ENCODE measurements at regions not wholly inside any gene's neighbourhood (a gene's known extent, or its start where the extent isn't known, plus 50 kb on each side); places are given as distances from the start of the nearest gene placed in this dataset.

DNA sequence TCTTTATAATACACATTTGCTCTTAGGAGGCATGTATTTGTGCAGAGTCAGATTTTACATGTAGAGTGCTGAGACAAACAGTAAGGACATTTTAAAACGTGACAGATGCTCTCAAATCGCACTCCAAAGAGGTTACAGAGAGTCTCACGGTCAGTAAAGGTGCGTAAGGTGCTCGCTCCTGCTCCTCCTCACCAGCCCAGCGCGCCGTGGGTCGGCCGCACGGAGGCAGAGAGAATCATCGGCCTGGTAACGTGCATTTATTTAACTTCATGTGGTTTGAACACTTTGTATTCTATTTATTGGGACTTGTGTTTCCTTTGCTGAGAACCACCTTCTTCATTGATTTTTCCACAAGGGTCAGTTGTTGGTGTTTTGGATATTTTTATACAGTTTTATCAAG, 900.1 kb downstream of the BRD1 start:
- Histone ChIP-seq H3K4me3 (ENCODE audit: severe bottlenecking) (no peak overlapping the region), H3K9me3 (ENCODE audit: severe bottlenecking) (no peaks in the 10 kb centered on the region), H3K27ac (ENCODE audit: poor library complexity, severe bottlenecking) (no peak overlapping the region), H3K4me1 (ENCODE audit: insufficient read depth, poor library complexity, severe bottlenecking) (no peaks in the 10 kb centered on the region), H3K27me3 (ENCODE audit: insufficient read depth, poor library complexity, severe bottlenecking) (no peaks in the 10 kb centered on the region), H3K36me3 (ENCODE audit: low read depth) (no peaks in the 10 kb centered on the region)
- ATAC-seq (ENCODE audit: low read depth), result no peak
- DNase-seq (ENCODE audit: low spot score), result no peak
- no peak for TF ChIP-seq CTCF (IDR thresholded peaks at IDR 0.05; ENCODE audit: poor library complexity, severe bottlenecking)

- Histone ChIP-seq H3K4me1 (ENCODE audit: insufficient read depth, poor library complexity, severe bottlenecking) (no peaks in the 10 kb centered on the region), H3K27me3 (ENCODE audit: insufficient read depth, poor library complexity, severe bottlenecking) (no peaks in the 10 kb centered on the region), H3K36me3 (ENCODE audit: low read depth) (no peaks in the 10 kb centered on the region), H3K27ac (ENCODE audit: poor library complexity, severe bottlenecking) (no peak overlapping the region), H3K4me3 (ENCODE audit: severe bottlenecking) (no peak overlapping the region), H3K9me3 (ENCODE audit: severe bottlenecking) (no peaks in the 10 kb centered on the region)
- DNase-seq (ENCODE audit: low spot score), result no peak
- no peak for ATAC-seq (ENCODE audit: low read depth)
- no peak for TF ChIP-seq CTCF (IDR thresholded peaks at IDR 0.05; ENCODE audit: poor library complexity, severe bottlenecking)
These were observed 901.0 kb downstream of the BRD1 start for GRCh38 chr22:48926643-48927042.

DNA sequence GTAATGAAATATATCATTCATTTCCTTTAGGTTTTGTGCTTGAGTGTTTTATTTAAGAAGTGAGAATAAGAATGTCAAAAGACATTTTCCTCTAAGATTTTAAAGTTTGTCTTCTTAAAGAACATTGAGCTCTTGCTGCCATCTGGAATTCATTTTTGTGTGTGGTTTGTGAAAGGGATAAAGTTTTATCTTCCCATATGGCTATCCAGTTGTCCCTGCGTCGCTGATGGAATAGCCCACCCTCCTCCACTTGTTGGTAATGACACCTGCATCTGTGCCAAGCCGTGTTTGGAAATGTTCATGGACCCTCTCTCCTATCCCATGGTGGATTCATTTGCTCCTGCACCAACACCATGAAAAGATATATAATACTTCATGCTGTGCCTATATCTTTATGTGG, 901.5 kb downstream of the BRD1 start:
- DNase-seq (ENCODE audit: low spot score) (no peak), ATAC-seq (ENCODE audit: low read depth) (no peak)
- no peaks in the 10 kb centered on the region for H3K36me3 ChIP-seq (ENCODE audit: low read depth)
- no peaks in the 10 kb centered on the region for H3K27me3 ChIP-seq (ENCODE audit: insufficient read depth, poor library complexity, severe bottlenecking)
- H3K4me3 ChIP-seq (ENCODE audit: severe bottlenecking), result no peak overlapping the region
- TF ChIP-seq CTCF (IDR thresholded peaks at IDR 0.05; ENCODE audit: poor library complexity, severe bottlenecking), result no peak
- H3K27ac ChIP-seq (ENCODE audit: poor library complexity, severe bottlenecking), result no peak overlapping the region
- no peaks in the 10 kb centered on the region for H3K4me1 ChIP-seq (ENCODE audit: insufficient read depth, poor library complexity, severe bottlenecking)
- no peaks in the 10 kb centered on the region for H3K9me3 ChIP-seq (ENCODE audit: severe bottlenecking)

- H3K36me3 ChIP-seq (ENCODE audit: low read depth), result no peaks in the 10 kb centered on the region
- ATAC-seq (ENCODE audit: low read depth) (no peak), DNase-seq (ENCODE audit: low spot score) (no peak)
- no peak overlapping the region for H3K4me3 ChIP-seq (ENCODE audit: severe bottlenecking)
- H3K27ac ChIP-seq (ENCODE audit: poor library complexity, severe bottlenecking), result no peak overlapping the region
- no peaks in the 10 kb centered on the region for H3K27me3 ChIP-seq (ENCODE audit: insufficient read depth, poor library complexity, severe bottlenecking)
- H3K4me1 ChIP-seq (ENCODE audit: insufficient read depth, poor library complexity, severe bottlenecking), result no peaks in the 10 kb centered on the region
- no peaks in the 10 kb centered on the region for H3K9me3 ChIP-seq (ENCODE audit: severe bottlenecking)
- no peak for TF ChIP-seq CTCF (IDR thresholded peaks at IDR 0.05; ENCODE audit: poor library complexity, severe bottlenecking)
These were observed 902.2 kb downstream of the BRD1 start for GRCh38 chr22:48925450-48925849.

GRCh38 chr22:48923996-48924395, 903.7 kb downstream of the BRD1 start:
- Histone ChIP-seq H3K9me3 (ENCODE audit: severe bottlenecking) (no peaks in the 10 kb centered on the region), H3K27me3 (ENCODE audit: insufficient read depth, poor library complexity, severe bottlenecking) (no peaks in the 10 kb centered on the region), H3K27ac (ENCODE audit: poor library complexity, severe bottlenecking) (no peak overlapping the region), H3K36me3 (ENCODE audit: low read depth) (no peaks in the 10 kb centered on the region), H3K4me3 (ENCODE audit: severe bottlenecking) (no peak overlapping the region), H3K4me1 (ENCODE audit: insufficient read depth, poor library complexity, severe bottlenecking) (no peaks in the 10 kb centered on the region)
- TF ChIP-seq CTCF (IDR thresholded peaks at IDR 0.05; ENCODE audit: poor library complexity, severe bottlenecking), result no peak
- DNase-seq (ENCODE audit: low spot score) (no peak), ATAC-seq (ENCODE audit: low read depth) (no peak)
